GM19328 (cell line): ENCODE measurements at regions not wholly inside any gene's neighbourhood (a gene's known extent, or its start where the extent isn't known, plus 50 kb on each side); places are given as distances from the start of the nearest gene placed in this dataset.

Source experiments
- ATAC-seq: cut with Tn5 transposase; IDR thresholded peaks from one replicate; pipeline ENCODE4 v1.9.1; 2021; ENCODE audit warnings: mild to moderate bottlenecking, moderate library complexity; ENCODE audit not compliant: unreplicated experiment

GRCh38 chr12:84689638-84690037, 223.0 kb downstream of the SLC6A15 start:
- no peak for ATAC-seq

- ATAC-seq: no peak
These were observed 227.2 kb downstream of the SLC6A15 start for GRCh38 chr12:84685379-84685778.

- no peak for ATAC-seq
These were observed 235.8 kb downstream of the SLC6A15 start for GRCh38 chr12:84676787-84677186.

GRCh38 chr12:84661786-84662185, 250.8 kb downstream of the SLC6A15 start:
- no peak for ATAC-seq

- no peak for ATAC-seq
These were observed 252.5 kb downstream of the SLC6A15 start for GRCh38 chr12:84660139-84660538.

GRCh38 chr12:84658877-84659276, 253.7 kb downstream of the SLC6A15 start:
- ATAC-seq: no peak

GRCh38 chr12:84656705-84657104, 255.9 kb downstream of the SLC6A15 start:
- ATAC-seq: no peak

- ATAC-seq: no peak
These were observed 259.1 kb downstream of the SLC6A15 start for GRCh38 chr12:84653482-84653881.

- ATAC-seq: no peak
These were observed 264.2 kb downstream of the SLC6A15 start for GRCh38 chr12:84648425-84648824.

GRCh38 chr12:84644908-84645307, 267.7 kb downstream of the SLC6A15 start:
- no peak for ATAC-seq

GRCh38 chr12:84643993-84644392, 268.6 kb downstream of the SLC6A15 start:
- no peak for ATAC-seq

- ATAC-seq: no peak
These were observed 270.6 kb downstream of the SLC6A15 start for GRCh38 chr12:84641940-84642545.

- ATAC-seq: no peak
These were observed 273.7 kb downstream of the SLC6A15 start for GRCh38 chr12:84638811-84639368.

- ATAC-seq: no peak
These were observed 274.7 kb downstream of the SLC6A15 start for GRCh38 chr12:84637926-84638325.

GRCh38 chr12:84636801-84637290, 275.8 kb downstream of the SLC6A15 start:
- ATAC-seq: no peak

- no peak for ATAC-seq
These were observed 278.1 kb downstream of the SLC6A15 start for GRCh38 chr12:84634526-84634925.

- no peak for ATAC-seq
These were observed 280.0 kb downstream of the SLC6A15 start for GRCh38 chr12:84632556-84632955.

GRCh38 chr12:84631020-84631419, 281.6 kb downstream of the SLC6A15 start:
- ATAC-seq: no peak

GRCh38 chr12:84627593-84627992, 285.0 kb downstream of the SLC6A15 start:
- no peak for ATAC-seq

GRCh38 chr12:84624601-84625000, 288.0 kb downstream of the SLC6A15 start:
- ATAC-seq: no peak

- ATAC-seq: no peak
These were observed 293.5 kb downstream of the SLC6A15 start for GRCh38 chr12:84619053-84619571.

- ATAC-seq: no peak
These were observed 305.3 kb downstream of the SLC6A15 start for GRCh38 chr12:84607170-84607819.
